Kidney (tissue), 13 donors: ENCODE measurements at regions not wholly inside any gene's neighbourhood (a gene's known extent, or its start where the extent isn't known, plus 50 kb on each side); places are given as distances from the start of the nearest gene placed in this dataset.
A peak's percentile ranks its signal among the peaks of the same experiment; 100 is the strongest.

Experiments used
- DNase-seq, 5 donors: peaks; one replicate each; pipeline ENCODE4 v3.0.0-alpha.2; 2013 to 2020
- FAIRE-seq: peaks from 2 replicates; lab custom pipeline; 2012; peaks lifted over from hg19 to GRCh38; lab: Jason Lieb, UNC
- H3K27ac ChIP-seq, 2 donors: one replicate each; pipeline ENCODE4 v1.7.0; 2013; ENCODE audit warnings: low read depth in 2 of 2, low read length in 2 of 2, inconsistent platforms in 1 of 2
- H3K27me3 ChIP-seq: one replicate; pipeline ENCODE4 v1.7.1; 2013; ENCODE audit warnings: low read length, inconsistent platforms; ENCODE audit not compliant: control insufficient read depth, insufficient read depth
- H3K36me3 ChIP-seq, 3 donors: one replicate each; pipeline versions ENCODE4 v1.7.0 to v1.7.1; 2013; ENCODE audit warnings: low read length in 3 of 3, control low read depth in 1 of 3, inconsistent platforms in 1 of 3; ENCODE audit not compliant: insufficient read depth in 3 of 3, control insufficient read depth in 2 of 3
- H3K4me1 ChIP-seq, 3 donors: one replicate each; pipeline versions ENCODE4 v1.7.0 to v1.7.1; 2013; ENCODE audit warnings: low read length in 3 of 3, inconsistent platforms in 1 of 3, low read depth in 1 of 3; ENCODE audit not compliant: control insufficient read depth in 2 of 3, insufficient read depth in 2 of 3
- H3K4me3 ChIP-seq, 3 donors: one replicate each; pipeline versions ENCODE4 v1.7.0 to v1.8.1; 2013; ENCODE audit warnings: low read length in 3 of 3, control low read depth in 1 of 3, inconsistent platforms in 1 of 3
- H3K9ac ChIP-seq, 3 donors: one replicate each; pipeline versions ENCODE4 v1.7.0 to v1.7.1; 2013; ENCODE audit warnings: low read length in 3 of 3, control low read depth in 1 of 3, inconsistent platforms in 1 of 3
- H3K9me3 ChIP-seq, 3 donors: one replicate each; pipeline versions ENCODE4 v1.7.0 to v1.7.1; 2013; ENCODE audit warnings: low read length in 3 of 3, control low read depth in 1 of 3, inconsistent platforms in 1 of 3; ENCODE audit not compliant: control insufficient read depth in 2 of 3, insufficient read depth in 1 of 3
- intact Hi-C: fragments of 100-400 bp; cut with DNase I; formaldehyde crosslinking; loops from one replicate; pipeline ENCODE4 v1.11.1; 2022
- TF ChIP-seq, protein P1 (sequence below): IDR thresholded peaks from 3 replicates; pipeline ENCODE4 v1.5.1; 2012; ENCODE audit warnings: mild to moderate bottlenecking, moderate library complexity, borderline replicate concordance; ENCODE audit not compliant: insufficient read depth; ENCODE audit errors: extremely low read depth
- donor health status: control.
- donor health status: control.
- donor health status: control.
- donor health status: control.
- donor health status: control.
- donor health status: DM: yes; HTN: yes; CAD: no.
- donor health status: Normal renal cell carcinoma (clear cell type).

DNA sequence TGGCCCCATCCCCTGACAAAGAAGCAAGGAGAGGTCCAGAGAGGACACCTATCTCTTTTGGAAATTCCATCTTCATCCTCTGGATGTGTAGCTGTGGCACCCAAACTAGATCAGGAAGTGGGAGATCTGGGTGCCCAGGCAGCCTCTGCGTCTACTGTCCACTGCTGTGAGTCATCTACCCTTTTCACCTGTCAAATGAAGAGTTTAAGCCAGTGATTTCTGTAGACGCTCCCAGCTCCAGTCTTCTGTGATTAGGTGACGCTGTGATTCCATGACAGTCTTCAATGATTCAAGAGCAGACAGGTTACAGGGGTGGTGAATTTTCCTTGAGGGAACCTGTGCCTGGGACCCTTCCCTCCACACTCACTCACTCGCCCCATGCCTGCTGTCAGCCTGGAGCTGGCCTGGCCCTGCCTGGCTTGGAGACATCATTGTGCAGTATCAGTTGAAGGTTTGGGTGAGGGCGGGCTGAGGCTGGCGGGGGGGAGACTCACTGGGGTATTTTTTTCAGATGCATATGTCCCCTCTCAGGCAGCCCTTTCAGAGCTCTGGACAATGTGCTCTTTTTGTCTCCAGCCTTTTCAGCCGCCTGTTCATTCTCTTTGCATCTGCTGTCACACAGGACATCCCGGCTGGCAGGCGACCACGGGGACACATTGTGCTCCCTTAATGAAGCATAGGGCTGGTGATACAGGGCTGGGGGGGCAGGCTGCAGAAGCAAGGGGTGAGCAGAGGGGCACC is 56.8 kb upstream of the PARP11 start:
- FAIRE-seq (no peak), DNase-seq (no peak)
- H3K27me3 ChIP-seq, result no peaks in the 10 kb centered on the region
- intact Hi-C loops, result no loop called here
- no peaks in the 10 kb centered on the region for H3K9me3 ChIP-seq
- no peak overlapping the region for H3K9ac ChIP-seq
- no peak overlapping the region for H3K4me3 ChIP-seq
- peaks cover 0 to 6% (median 0%) of the 10 kb centered on the region in 3 donors for H3K4me1 ChIP-seq
- H3K36me3 ChIP-seq, result no peaks in the 10 kb centered on the region
- H3K27ac ChIP-seq, result no peak overlapping the region
- TF ChIP-seq, protein P1, sequence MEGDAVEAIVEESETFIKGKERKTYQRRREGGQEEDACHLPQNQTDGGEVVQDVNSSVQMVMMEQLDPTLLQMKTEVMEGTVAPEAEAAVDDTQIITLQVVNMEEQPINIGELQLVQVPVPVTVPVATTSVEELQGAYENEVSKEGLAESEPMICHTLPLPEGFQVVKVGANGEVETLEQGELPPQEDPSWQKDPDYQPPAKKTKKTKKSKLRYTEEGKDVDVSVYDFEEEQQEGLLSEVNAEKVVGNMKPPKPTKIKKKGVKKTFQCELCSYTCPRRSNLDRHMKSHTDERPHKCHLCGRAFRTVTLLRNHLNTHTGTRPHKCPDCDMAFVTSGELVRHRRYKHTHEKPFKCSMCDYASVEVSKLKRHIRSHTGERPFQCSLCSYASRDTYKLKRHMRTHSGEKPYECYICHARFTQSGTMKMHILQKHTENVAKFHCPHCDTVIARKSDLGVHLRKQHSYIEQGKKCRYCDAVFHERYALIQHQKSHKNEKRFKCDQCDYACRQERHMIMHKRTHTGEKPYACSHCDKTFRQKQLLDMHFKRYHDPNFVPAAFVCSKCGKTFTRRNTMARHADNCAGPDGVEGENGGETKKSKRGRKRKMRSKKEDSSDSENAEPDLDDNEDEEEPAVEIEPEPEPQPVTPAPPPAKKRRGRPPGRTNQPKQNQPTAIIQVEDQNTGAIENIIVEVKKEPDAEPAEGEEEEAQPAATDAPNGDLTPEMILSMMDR, result no peak

DNA sequence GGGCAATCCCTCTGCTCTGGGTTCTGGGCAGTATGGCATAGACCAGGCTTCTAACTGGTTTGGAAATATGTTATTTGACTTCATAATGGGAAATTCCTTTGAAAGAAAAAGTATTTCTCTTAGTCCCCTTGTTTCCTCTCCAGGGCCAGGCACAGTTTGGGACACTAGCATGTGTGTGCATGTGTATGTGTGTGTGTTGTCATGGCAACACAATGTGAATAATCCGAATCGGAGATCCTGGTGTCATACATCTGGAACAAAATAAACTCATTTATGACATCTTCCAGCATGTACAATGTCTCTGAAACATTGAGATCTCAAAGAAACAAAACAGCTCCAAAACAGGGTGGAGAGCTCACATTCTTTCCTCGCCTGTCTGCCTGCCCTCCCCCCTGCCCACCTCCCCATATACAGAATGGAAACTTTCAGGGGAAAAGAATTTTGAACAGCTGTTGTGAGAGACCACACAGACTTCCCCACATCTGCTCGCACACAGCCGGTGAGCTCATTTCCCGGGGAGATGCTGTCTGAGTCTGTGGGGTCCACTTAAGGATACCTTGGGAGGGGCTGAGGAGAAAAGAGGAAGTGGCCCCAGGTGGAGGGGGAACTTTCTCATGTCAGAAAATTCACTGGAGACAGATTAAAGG is 55.5 kb upstream of the PARP11 start:
- Histone ChIP-seq H3K36me3 (no peaks in the 10 kb centered on the region), H3K9me3 (no peaks in the 10 kb centered on the region), H3K9ac (no peak overlapping the region), H3K4me3 (no peak overlapping the region), H3K27me3 (no peaks in the 10 kb centered on the region), H3K4me1 (peaks cover 0 to 6% (median 0%) of the 10 kb centered on the region in 3 donors), H3K27ac (no peak overlapping the region)
- TF ChIP-seq, protein P1, result no peak
- DNase-seq (peak in 3 of 5 donors; percentile 50 to 92 (median 64)), FAIRE-seq (no peak)
- intact Hi-C loops, result no loop called here

DNA sequence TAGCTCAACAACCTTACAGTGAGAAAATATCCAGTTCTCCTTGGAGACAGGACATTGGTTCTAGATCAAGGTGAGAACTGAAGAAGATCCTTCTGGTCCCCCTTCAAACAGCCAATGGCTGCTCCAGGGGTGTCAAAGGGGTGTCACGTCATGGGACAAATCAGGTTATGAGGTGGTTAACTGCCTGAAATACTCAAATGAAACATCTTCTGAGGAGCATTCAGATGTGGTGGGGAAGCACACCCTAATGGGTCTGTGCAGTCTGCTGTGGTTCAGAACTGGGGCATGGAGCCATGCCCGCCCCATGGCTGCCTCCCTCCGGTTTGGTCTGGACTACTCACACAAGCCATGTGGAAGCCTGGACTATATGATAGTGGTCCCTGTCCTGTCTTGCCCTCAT is 52.4 kb upstream of the PARP11 start:
- Histone ChIP-seq H3K36me3 (no peaks in the 10 kb centered on the region), H3K4me3 (no peak overlapping the region), H3K9me3 (no peaks in the 10 kb centered on the region), H3K4me1 (peaks cover 0 to 9% (median 3%) of the 10 kb centered on the region in 3 donors), H3K9ac (no peak overlapping the region), H3K27ac (no peak overlapping the region), H3K27me3 (no peaks in the 10 kb centered on the region)
- TF ChIP-seq, protein P1, result no peak
- FAIRE-seq (no peak), DNase-seq (no peak)
- intact Hi-C loops, result no loop called here
